Neutrophil (primary cell): ENCODE measurements at regions not wholly inside any gene's neighbourhood (a gene's known extent, or its start where the extent isn't known, plus 50 kb on each side); places are given as distances from the start of the nearest gene placed in this dataset.

ENCODE experiments used
- H3K27ac ChIP-seq: fragments of 200-600 bp; sonication (generic); 2 replicates; pipeline ENCODE4 v1.5.1; 2016; ENCODE audit warnings: mild to moderate bottlenecking, moderate library complexity
- H3K27me3 ChIP-seq: fragments of 200-600 bp; sonication (generic); 2 replicates; pipeline ENCODE4 v1.6.0; 2016; ENCODE audit warnings: mild to moderate bottlenecking
- H3K36me3 ChIP-seq: fragments of 200-600 bp; sonication (generic); 2 replicates; pipeline ENCODE4 v1.5.1; 2017
- H3K4me1 ChIP-seq, 2 experiments: fragments of 200-600 bp in 1 of 2; sonication (generic) in 1 of 2; 1 replicate in 1 of 2; 2 replicates in 1 of 2; pipeline versions ENCODE4 v1.5.1 to v1.6.1; 2013 to 2016; ENCODE audit warnings: low read depth in 1 of 2, low read length in 1 of 2, mild to moderate bottlenecking in 1 of 2, moderate library complexity in 1 of 2; ENCODE audit not compliant: control insufficient read depth in 1 of 2, insufficient read depth in 1 of 2
- H3K4me3 ChIP-seq, 2 experiments: fragments of 200-600 bp in 1 of 2; sonication (generic) in 1 of 2; 1 replicate in 1 of 2; 2 replicates in 1 of 2; pipeline ENCODE4 v1.5.1; 2013 to 2016; ENCODE audit warnings: low read depth in 1 of 2, low read length in 1 of 2, mild to moderate bottlenecking in 1 of 2, moderate library complexity in 1 of 2
- H3K9me3 ChIP-seq: fragments of 200-600 bp; sonication (generic); 2 replicates; pipeline ENCODE4 v1.5.1; 2016
- CTCF ChIP-seq: fragments of 200-600 bp; sonication (generic); IDR thresholded peaks from 2 replicates; pipeline ENCODE4 v1.5.1; 2016; ENCODE audit warnings: antibody characterized with exemption

- H3K36me3 ChIP-seq = no peaks in the 10 kb centered on the region
- H3K27ac ChIP-seq = no peak overlapping the region
- no peak for TF ChIP-seq CTCF
- H3K9me3 ChIP-seq = no peaks in the 10 kb centered on the region
- no peaks in the 10 kb centered on the region for H3K4me1 ChIP-seq
- H3K4me3 ChIP-seq = no peak overlapping the region
- no peaks in the 10 kb centered on the region for H3K27me3 ChIP-seq
Measured at GRCh38 chr11:92867913-92868619, 101.4 kb upstream of the MTNR1B start.

GRCh38 chr11:92869716-92870115 is 99.7 kb upstream of the MTNR1B start:
- no peaks in the 10 kb centered on the region for H3K9me3 ChIP-seq
- no peaks in the 10 kb centered on the region for H3K4me1 ChIP-seq
- TF ChIP-seq CTCF = no peak
- H3K27ac ChIP-seq = no peak overlapping the region
- no peaks in the 10 kb centered on the region for H3K36me3 ChIP-seq
- no peaks in the 10 kb centered on the region for H3K27me3 ChIP-seq
- no peak overlapping the region for H3K4me3 ChIP-seq

- H3K36me3 ChIP-seq = no peaks in the 10 kb centered on the region
- TF ChIP-seq CTCF = no peak
- H3K9me3 ChIP-seq = no peaks in the 10 kb centered on the region
- H3K27ac ChIP-seq = no peak overlapping the region
- H3K27me3 ChIP-seq = no peaks in the 10 kb centered on the region
- H3K4me1 ChIP-seq = no peaks in the 10 kb centered on the region
- no peak overlapping the region for H3K4me3 ChIP-seq
Measured at GRCh38 chr11:92870196-92870832, 99.1 kb upstream of the MTNR1B start.

GRCh38 chr11:92873551-92873950 is 95.9 kb upstream of the MTNR1B start:
- no peak overlapping the region for H3K4me3 ChIP-seq
- TF ChIP-seq CTCF = no peak
- no peak overlapping the region for H3K27ac ChIP-seq
- H3K4me1 ChIP-seq = no peaks in the 10 kb centered on the region
- no peaks in the 10 kb centered on the region for H3K27me3 ChIP-seq
- H3K36me3 ChIP-seq = no peaks in the 10 kb centered on the region
- H3K9me3 ChIP-seq = no peaks in the 10 kb centered on the region

- no peaks in the 10 kb centered on the region for H3K9me3 ChIP-seq
- no peaks in the 10 kb centered on the region for H3K27me3 ChIP-seq
- TF ChIP-seq CTCF = no peak
- H3K27ac ChIP-seq = no peak overlapping the region
- no peaks in the 10 kb centered on the region for H3K36me3 ChIP-seq
- H3K4me1 ChIP-seq = no peaks in the 10 kb centered on the region
- no peak overlapping the region for H3K4me3 ChIP-seq
Measured at GRCh38 chr11:92875473-92875872, 94.0 kb upstream of the MTNR1B start.
